Smooth muscle cell (in vitro differentiated cells): ENCODE measurements at regions not wholly inside any gene's neighbourhood (a gene's known extent, or its start where the extent isn't known, plus 50 kb on each side); places are given as distances from the start of the nearest gene placed in this dataset.
"Not testable (repeated sequence)": the region's sequence is repeated elsewhere in the genome, so short reads cannot be mapped to it uniquely, and the experiment has no call there.

ENCODE experiments used
- DNase-seq: peaks from one replicate; lab custom pipeline; 2025; ENCODE audit not compliant: unreplicated experiment; lab: John Stamatoyannopoulos, UW
- H2AFZ ChIP-seq: fragments of 200-600 bp; sonication (generic); 2 replicates; pipeline ENCODE4 v1.6.0; 2016; ENCODE audit warnings: antibody characterized with exemption, low read depth, mild to moderate bottlenecking
- H3F3A ChIP-seq: fragments of 200-600 bp; sonication (generic); 2 replicates; pipeline ENCODE4 v1.6.0; 2017; ENCODE audit warnings: antibody characterized with exemption, low read depth
- H3K27ac ChIP-seq: fragments of 200-600 bp; sonication (generic); 2 replicates; pipeline ENCODE4 v1.5.1; 2016; ENCODE audit warnings: low read depth, mild to moderate bottlenecking
- H3K27me3 ChIP-seq: fragments of 200-600 bp; sonication (generic); 2 replicates; pipeline ENCODE4 v1.6.1; 2016; ENCODE audit warnings: low read depth, mild to moderate bottlenecking
- H3K36me3 ChIP-seq: fragments of 200-600 bp; sonication (generic); 2 replicates; pipeline ENCODE4 v1.5.1; 2016; ENCODE audit warnings: low read depth
- H3K4me1 ChIP-seq: fragments of 200-600 bp; sonication (generic); 2 replicates; pipeline ENCODE4 v1.5.1; 2016; ENCODE audit warnings: low read depth
- H3K4me2 ChIP-seq: fragments of 200-600 bp; sonication (generic); 2 replicates; pipeline ENCODE4 v1.6.0; 2016; ENCODE audit warnings: mild to moderate bottlenecking
- H3K4me3 ChIP-seq: fragments of 200-600 bp; sonication (generic); 2 replicates; pipeline ENCODE4 v1.5.1; 2016; ENCODE audit warnings: mild to moderate bottlenecking
- H3K79me2 ChIP-seq: fragments of 200-600 bp; sonication (generic); 2 replicates; pipeline ENCODE4 v1.6.0; 2016; ENCODE audit warnings: low read depth, mild to moderate bottlenecking
- H3K9ac ChIP-seq: fragments of 200-600 bp; sonication (generic); 2 replicates; pipeline ENCODE4 v1.6.0; 2016; ENCODE audit warnings: low read depth
- H3K9me3 ChIP-seq: fragments of 200-600 bp; sonication (generic); replicated peaks from 2 replicates; pipeline ENCODE4 v1.5.1; 2016; ENCODE audit warnings: low read depth
- H4K20me1 ChIP-seq: fragments of 200-600 bp; sonication (generic); 2 replicates; pipeline ENCODE4 v1.6.0; 2016; ENCODE audit warnings: low read depth
- WGBS: methylation state at CpG from one replicate; pipeline ENCODE4 v1.1.7; 2016; ENCODE audit warnings: low lambda C conversion rate; 5-methylcytosine and 5-hydroxymethylcytosine counted together
- TF ChIP-seq, protein P1 (sequence below): fragments of 200-600 bp; sonication (generic); IDR thresholded peaks from 2 replicates; pipeline ENCODE4 v1.5.1; 2017; ENCODE audit warnings: borderline replicate concordance, mild to moderate bottlenecking, antibody characterized with exemption; ENCODE audit not compliant: insufficient read depth, poor library complexity, severe bottlenecking

DNA sequence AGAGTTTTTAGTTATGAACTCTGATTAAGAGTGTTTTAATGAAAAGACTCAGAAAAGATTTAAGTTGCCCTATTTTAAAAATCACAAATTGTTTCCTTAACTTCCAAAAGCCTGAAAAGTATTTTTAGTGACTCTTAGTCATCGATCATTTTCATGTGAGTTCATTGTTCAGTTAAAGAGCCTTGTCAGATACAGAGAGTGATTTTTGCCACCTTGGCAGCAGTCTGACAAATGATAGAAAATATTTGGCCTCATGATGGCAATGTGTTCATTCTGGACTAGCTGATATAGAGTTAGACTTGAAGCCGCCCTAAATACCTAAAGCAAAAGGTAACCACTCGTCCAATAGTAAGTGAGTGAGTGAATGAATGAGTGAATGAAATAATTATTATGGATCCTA is 225.8 kb downstream of the CPS1 start:
- no peak for DNase-seq
- TF ChIP-seq, protein P1, sequence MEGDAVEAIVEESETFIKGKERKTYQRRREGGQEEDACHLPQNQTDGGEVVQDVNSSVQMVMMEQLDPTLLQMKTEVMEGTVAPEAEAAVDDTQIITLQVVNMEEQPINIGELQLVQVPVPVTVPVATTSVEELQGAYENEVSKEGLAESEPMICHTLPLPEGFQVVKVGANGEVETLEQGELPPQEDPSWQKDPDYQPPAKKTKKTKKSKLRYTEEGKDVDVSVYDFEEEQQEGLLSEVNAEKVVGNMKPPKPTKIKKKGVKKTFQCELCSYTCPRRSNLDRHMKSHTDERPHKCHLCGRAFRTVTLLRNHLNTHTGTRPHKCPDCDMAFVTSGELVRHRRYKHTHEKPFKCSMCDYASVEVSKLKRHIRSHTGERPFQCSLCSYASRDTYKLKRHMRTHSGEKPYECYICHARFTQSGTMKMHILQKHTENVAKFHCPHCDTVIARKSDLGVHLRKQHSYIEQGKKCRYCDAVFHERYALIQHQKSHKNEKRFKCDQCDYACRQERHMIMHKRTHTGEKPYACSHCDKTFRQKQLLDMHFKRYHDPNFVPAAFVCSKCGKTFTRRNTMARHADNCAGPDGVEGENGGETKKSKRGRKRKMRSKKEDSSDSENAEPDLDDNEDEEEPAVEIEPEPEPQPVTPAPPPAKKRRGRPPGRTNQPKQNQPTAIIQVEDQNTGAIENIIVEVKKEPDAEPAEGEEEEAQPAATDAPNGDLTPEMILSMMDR, result no peak
- WGBS, result 96% methylated on average over 3 of the region's 3 CpGs

DNA sequence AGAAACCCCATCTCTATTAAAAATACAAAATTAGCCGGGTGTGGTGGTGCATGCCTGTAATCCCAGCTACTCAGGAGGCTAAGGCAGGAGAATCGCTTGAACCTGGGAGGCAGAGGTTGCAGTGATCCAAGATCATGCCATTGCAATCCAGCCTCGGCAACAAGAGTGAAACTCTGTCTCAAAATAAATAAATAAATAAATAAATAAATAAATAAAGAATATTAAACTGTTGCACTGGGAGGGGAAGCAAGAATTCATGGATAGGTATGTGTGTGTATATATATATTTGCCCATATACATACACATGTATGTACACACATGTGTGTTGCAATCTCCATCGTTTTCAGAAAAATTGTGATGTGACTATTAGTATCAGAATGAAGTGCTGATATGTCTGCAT is 231.4 kb downstream of the CPS1 start:
- not testable (repeated sequence) for H4K20me1 ChIP-seq, H3K4me1 ChIP-seq, H3K36me3 ChIP-seq, H3K4me3 ChIP-seq, H3K79me2 ChIP-seq, H3K27ac ChIP-seq, H3K4me2 ChIP-seq, H3F3A ChIP-seq, H3K9ac ChIP-seq, DNase-seq, H3K27me3 ChIP-seq, H3K9me3 ChIP-seq, H2AFZ ChIP-seq
- WGBS, result 89% methylated on average over 4 of the region's 4 CpGs

More for the DNA sequence above, 225.8 kb downstream of the CPS1 start:
- Histone ChIP-seq H3K4me2 (no peak overlapping the region), H3K4me3 (no peak overlapping the region), H3K4me1 (no peaks in the 10 kb centered on the region), H3F3A (no peaks in the 10 kb centered on the region), H3K27me3 (no peaks in the 10 kb centered on the region), H3K36me3 (no peaks in the 10 kb centered on the region), H4K20me1 (no peaks in the 10 kb centered on the region), H3K9me3 (no peaks in the 10 kb centered on the region), H3K9ac (no peak overlapping the region), H2AFZ (no peak overlapping the region), H3K27ac (no peak overlapping the region), H3K79me2 (no peaks in the 10 kb centered on the region)

DNA sequence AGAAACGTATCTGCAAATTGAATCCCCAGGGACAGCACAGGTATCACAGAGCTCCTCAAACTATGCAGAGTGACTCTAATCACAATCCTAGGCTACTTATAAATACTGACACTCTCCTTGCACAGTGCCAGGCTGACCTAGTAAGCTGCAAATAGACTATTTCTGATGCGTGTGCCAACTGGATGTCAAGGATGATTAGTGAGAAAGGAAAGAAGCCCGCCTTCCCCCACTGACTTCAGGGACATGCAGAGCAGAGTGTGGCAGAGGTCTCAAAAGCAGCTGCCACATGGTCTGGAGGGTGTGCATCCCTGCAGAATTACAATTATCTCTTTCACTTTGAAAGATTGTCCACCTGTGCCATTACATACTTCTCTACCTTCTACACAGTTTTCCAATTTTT is 235.6 kb downstream of the CPS1 start:
- TF ChIP-seq, protein P1, result no peak
- H3F3A ChIP-seq, result no peaks in the 10 kb centered on the region
- H3K9me3 ChIP-seq, result no peaks in the 10 kb centered on the region
- DNase-seq, result no peak
- 88% methylated on average over 3 of the region's 3 CpGs for WGBS
- H3K4me1 ChIP-seq, result no peaks in the 10 kb centered on the region
- H3K27ac ChIP-seq, result no peak overlapping the region
- no peaks in the 10 kb centered on the region for H4K20me1 ChIP-seq
- no peak overlapping the region for H2AFZ ChIP-seq
- no peaks in the 10 kb centered on the region for H3K79me2 ChIP-seq
- no peak overlapping the region for H3K4me3 ChIP-seq
- no peaks in the 10 kb centered on the region for H3K36me3 ChIP-seq
- no peaks in the 10 kb centered on the region for H3K27me3 ChIP-seq
- no peak overlapping the region for H3K9ac ChIP-seq
- H3K4me2 ChIP-seq, result no peak overlapping the region

DNA sequence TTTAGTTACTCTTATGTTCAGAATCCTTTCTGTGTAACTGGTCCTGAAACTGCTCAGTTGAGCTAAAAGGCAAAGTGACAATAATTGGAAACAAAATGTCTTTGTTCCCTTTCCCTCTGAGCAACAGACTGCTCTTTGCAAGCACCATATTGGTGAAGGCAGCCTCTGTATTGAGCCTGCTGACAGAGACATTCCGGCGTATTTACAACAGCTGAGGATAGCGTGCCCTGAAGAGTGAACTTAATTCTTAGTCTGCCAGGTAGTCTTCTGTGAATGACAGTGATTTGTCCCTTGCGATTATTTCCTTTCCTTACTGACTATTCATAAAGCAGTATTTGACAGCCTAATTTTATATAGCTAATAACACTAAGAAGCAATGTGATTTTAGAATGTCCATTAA is 239.1 kb downstream of the CPS1 start:
- H3K4me2 ChIP-seq, result no peak overlapping the region
- H3K4me1 ChIP-seq, result no peaks in the 10 kb centered on the region
- no peaks in the 10 kb centered on the region for H3K9me3 ChIP-seq
- H2AFZ ChIP-seq, result no peak overlapping the region
- no peaks in the 10 kb centered on the region for H3F3A ChIP-seq
- H3K9ac ChIP-seq, result no peak overlapping the region
- no peak overlapping the region for H3K27ac ChIP-seq
- no peaks in the 10 kb centered on the region for H3K27me3 ChIP-seq
- H4K20me1 ChIP-seq, result no peaks in the 10 kb centered on the region
- TF ChIP-seq, protein P1, result no peak
- H3K79me2 ChIP-seq, result no peaks in the 10 kb centered on the region
- no peak for DNase-seq
- WGBS, result 91% methylated on average over 4 of the region's 4 CpGs
- no peak overlapping the region for H3K4me3 ChIP-seq
- no peaks in the 10 kb centered on the region for H3K36me3 ChIP-seq
